B cell (primary cell): ENCODE measurements at regions not wholly inside any gene's neighbourhood (a gene's known extent, or its start where the extent isn't known, plus 50 kb on each side); places are given as distances from the start of the nearest gene placed in this dataset.

Experiments used
- ATAC-seq: fragments of 200-7000 bp; cut with Tn5 transposase; one replicate; pipeline ENCODE4 v1.10.0; 2021; ENCODE audit warnings: low read depth, mild to moderate bottlenecking, moderate number of reproducible peaks, moderate library complexity
- CTCF ChIA-PET: fragments of 350-600 bp; sonication (Branson Sonifier 250); formaldehyde crosslinking; loops from one replicate; lab custom pipeline; 2021; ENCODE audit warnings: antibody characterized with exemption, inconsistent platforms; lab: Charles Lee
- POLR2A ChIA-PET: fragments of 350-600 bp; sonication (Branson Sonifier 250); formaldehyde crosslinking; loops from one replicate; lab custom pipeline; 2021; ENCODE audit warnings: antibody characterized with exemption; lab: Charles Lee
- DNase-seq: peaks from one replicate; pipeline ENCODE4 v3.0.0; 2013
- H2AFZ ChIP-seq: 2 replicates; pipeline ENCODE4 v1.6.1; 2012; ENCODE audit warnings: mild to moderate bottlenecking, low read depth, low read length; ENCODE audit not compliant: insufficient read depth, poor library complexity, severe bottlenecking
- H3K27ac ChIP-seq, 2 donors: 1 replicate in 1 of 2; 2 replicates in 1 of 2; pipeline ENCODE4 v1.5.1; 2012 to 2013; ENCODE audit warnings: low read length in 2 of 2, mild to moderate bottlenecking in 2 of 2, moderate library complexity in 1 of 2
- H3K27me3 ChIP-seq, 4 experiments: fragments of 200-600 bp in 1 of 4; sonication (generic) in 1 of 4; replicated peaks in 1 of 4; 1 replicate in 2 of 4; 2 replicates in 2 of 4; pipeline versions ENCODE4 v1.6.1 to v1.7.0; 2013 to 2016; ENCODE audit warnings: low read length in 3 of 4, mild to moderate bottlenecking in 2 of 4, mixed read lengths in 1 of 4, moderate library complexity in 1 of 4; ENCODE audit not compliant: insufficient read depth in 4 of 4, control insufficient read depth in 3 of 4; ENCODE audit errors: control extremely low read depth in 1 of 4
- H3K36me3 ChIP-seq, 2 experiments: replicated peaks in 1 of 2; 1 replicate in 1 of 2; 2 replicates in 1 of 2; pipeline versions ENCODE4 v1.6.1 to v1.7.1; 2013; ENCODE audit warnings: low read length in 1 of 2; ENCODE audit not compliant: insufficient read depth in 2 of 2, control insufficient read depth in 1 of 2; ENCODE audit errors: control extremely low read depth in 1 of 2, extremely low read depth in 1 of 2
- H3K4me1 ChIP-seq, 2 donors: fragments of 200-600 bp in 1 of 2; sonication (generic) in 1 of 2; 1 replicate in 1 of 2; 2 replicates in 1 of 2; pipeline versions ENCODE4 v1.5.1 to v1.6.1; 2013 to 2017; ENCODE audit warnings: low read length in 2 of 2; ENCODE audit not compliant: control insufficient read depth in 2 of 2, insufficient read depth in 2 of 2
- H3K4me2 ChIP-seq: replicated peaks from 2 replicates; pipeline ENCODE3; 2012; ENCODE audit warnings: mild to moderate bottlenecking, low read depth, low read length; ENCODE audit not compliant: poor library complexity, severe bottlenecking
- H3K4me3 ChIP-seq, 5 experiments: fragments of 200-600 bp in 1 of 5; sonication (generic) in 1 of 5; 1 replicate in 3 of 5; 2 replicates in 2 of 5; pipeline versions ENCODE4 v1.5.1 to v1.7.0; 2011 to 2016; ENCODE audit warnings: low read length in 4 of 5, mild to moderate bottlenecking in 4 of 5, low read depth in 2 of 5, control low read depth in 1 of 5, moderate library complexity in 1 of 5; ENCODE audit not compliant: insufficient read depth in 1 of 5; ENCODE audit errors: control extremely low read depth in 1 of 5, extremely low read depth in 1 of 5
- H3K79me2 ChIP-seq: fragments of 200-600 bp; sonication (generic); one replicate; pipeline ENCODE4 v1.6.0; 2016; ENCODE audit warnings: low read length; ENCODE audit not compliant: control insufficient read depth, insufficient read depth
- H3K9ac ChIP-seq: fragments of 200-600 bp; sonication (generic); 2 replicates; pipeline ENCODE4 v1.6.1; 2017; ENCODE audit warnings: mild to moderate bottlenecking, low read length, moderate library complexity
- H3K9me3 ChIP-seq, 3 donors: one replicate each; pipeline versions ENCODE4 v1.6.1 to v1.7.1; 2013; ENCODE audit warnings: low read length in 2 of 3; ENCODE audit not compliant: control insufficient read depth in 2 of 3, insufficient read depth in 1 of 3; ENCODE audit errors: control extremely low read depth in 1 of 3
- H4K20me1 ChIP-seq: 2 replicates; pipeline ENCODE4 v1.6.0; 2012; ENCODE audit warnings: mild to moderate bottlenecking, low read length; ENCODE audit not compliant: insufficient read depth, control insufficient read depth, poor library complexity, severe bottlenecking
- H3K27ac Mint-ChIP-seq: one replicate; pipeline ENCODE4 v1.8.0; 2021; ENCODE audit warnings: mixed read lengths
- H3K27me3 Mint-ChIP-seq: one replicate; pipeline ENCODE4 v1.8.0; 2021; ENCODE audit warnings: mixed read lengths
- H3K4me1 Mint-ChIP-seq: one replicate; pipeline ENCODE4 v1.8.0; 2021; ENCODE audit warnings: mixed read lengths
- H3K4me3 Mint-ChIP-seq: one replicate; pipeline ENCODE4 v1.8.0; 2021; ENCODE audit warnings: mixed read lengths
- H3K9me3 Mint-ChIP-seq: one replicate; pipeline ENCODE4 v1.8.0; 2022; ENCODE audit warnings: mixed read lengths; ENCODE audit not compliant: insufficient read depth
- EZH2 ChIP-seq: IDR thresholded peaks from 2 replicates; pipeline ENCODE4 v1.6.1; 2012; ENCODE audit warnings: borderline replicate concordance, low read depth, mild to moderate bottlenecking, moderate library complexity, low read length; ENCODE audit not compliant: insufficient read depth, poor library complexity, severe bottlenecking
- WGBS: methylation state at CpG from one replicate; pipeline ENCODE4 v1.1.5; 2013; ENCODE audit warnings: missing lambda C conversion rate; ENCODE audit not compliant: insufficient coverage; 5-methylcytosine and 5-hydroxymethylcytosine counted together
- intact Hi-C: fragments of 100-400 bp; cut with micrococcal nuclease; formaldehyde crosslinking; loops from one replicate; pipeline ENCODE4 v1.10.0; 2022
- TF ChIP-seq, protein P1 (sequence below): fragments of 200-600 bp; IDR thresholded peaks from one replicate; pipeline ENCODE4 v1.8.0; 2022; ENCODE audit warnings: antibody characterized with exemption, mild to moderate bottlenecking

DNA sequence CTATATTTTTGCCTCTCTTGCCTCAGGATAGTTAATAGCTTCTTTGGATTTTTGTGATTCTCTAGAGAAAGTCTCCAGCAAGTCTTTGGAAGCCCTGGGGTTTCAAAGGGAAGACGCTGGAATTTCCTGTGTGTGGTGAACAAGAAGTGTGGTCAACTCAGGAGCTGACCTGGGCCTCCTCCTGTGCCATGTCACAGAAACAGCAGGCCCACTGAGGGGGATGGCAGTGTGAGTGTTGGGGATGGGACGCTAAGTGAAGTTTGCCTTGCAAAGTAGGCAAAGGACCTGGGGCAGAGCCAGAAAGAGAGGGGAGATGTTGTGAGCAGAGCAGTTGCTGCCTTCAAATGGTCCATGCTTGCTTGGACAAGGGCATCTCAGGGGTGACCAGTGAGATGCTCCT, 226.3 kb downstream of the DMRT2 start:
- Histone ChIP-seq H2AFZ (no peak overlapping the region), H3K27ac (no peak overlapping the region), H3K9me3 (no peaks in the 10 kb centered on the region), H3K79me2 (no peaks in the 10 kb centered on the region), H3K36me3 (no peaks in the 10 kb centered on the region), H3K4me1 (no peaks in the 10 kb centered on the region), H3K4me3 (no peak overlapping the region), H4K20me1 (no peaks in the 10 kb centered on the region), H3K4me2 (no peak overlapping the region), H3K27me3 (no peaks in the 10 kb centered on the region), H3K9ac (no peak overlapping the region)
- WGBS = 40% methylated on average over 1 of the region's 2 CpGs
- ATAC-seq (no peak), DNase-seq (no peak)
- ChIA-PET CTCF (no interaction called here), POLR2A (no interaction called here)
- H3K4me1 Mint-ChIP-seq = no peaks in the 10 kb centered on the region
- intact Hi-C loops = no loop called here
- no peak overlapping the region for H3K4me3 Mint-ChIP-seq
- no peak overlapping the region for H3K27ac Mint-ChIP-seq
- no peaks in the 10 kb centered on the region for H3K27me3 Mint-ChIP-seq
- no peak for TF ChIP-seq EZH2
- no peaks in the 10 kb centered on the region for H3K9me3 Mint-ChIP-seq

DNA sequence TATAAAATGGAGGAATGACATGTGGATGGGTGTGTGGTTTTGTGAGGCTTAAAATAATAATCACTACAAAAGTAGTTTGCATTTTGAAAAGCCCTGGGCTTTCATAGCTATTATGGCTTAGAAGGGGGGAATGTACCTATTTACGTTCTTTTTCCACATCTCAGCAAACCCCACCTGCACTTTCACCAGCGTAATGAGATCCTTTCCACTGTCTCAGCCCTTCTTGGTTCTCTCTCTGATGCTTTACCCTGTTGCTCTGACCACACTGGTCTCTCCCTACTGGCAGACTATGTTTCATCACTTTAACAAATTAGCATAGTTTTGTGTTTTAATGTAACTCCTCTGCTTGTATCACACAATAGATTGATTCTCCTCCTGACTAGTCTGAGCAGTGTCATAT, 234.6 kb downstream of the DMRT2 start:
- POLR2A ChIA-PET = no interaction called here
- Mint-ChIP-seq H3K27me3 (peaks cover 3% of the 10 kb centered on the region), H3K4me3 (no peak overlapping the region), H3K4me1 (no peaks in the 10 kb centered on the region), H3K9me3 (peaks cover 4% of the 10 kb centered on the region), H3K27ac (no peak overlapping the region)
- CTCF ChIA-PET = no interaction called here
- ATAC-seq = no peak
- Histone ChIP-seq H3K79me2 (no peaks in the 10 kb centered on the region), H3K4me2 (no peak overlapping the region), H2AFZ (no peak overlapping the region), H3K4me1 (no peaks in the 10 kb centered on the region), H3K9ac (no peak overlapping the region), H4K20me1 (no peaks in the 10 kb centered on the region), H3K9me3 (peaks cover 0 to 11% (median 0%) of the 10 kb centered on the region in 3 donors), H3K4me3 (no peak overlapping the region), H3K27ac (no peak overlapping the region), H3K36me3 (no peaks in the 10 kb centered on the region), H3K27me3 (no peaks in the 10 kb centered on the region)
- intact Hi-C loops = no loop called here
- DNase-seq = no peak
- WGBS = no CpG with 5 or more reads among the region's 2 CpGs
- TF ChIP-seq, protein P1, sequence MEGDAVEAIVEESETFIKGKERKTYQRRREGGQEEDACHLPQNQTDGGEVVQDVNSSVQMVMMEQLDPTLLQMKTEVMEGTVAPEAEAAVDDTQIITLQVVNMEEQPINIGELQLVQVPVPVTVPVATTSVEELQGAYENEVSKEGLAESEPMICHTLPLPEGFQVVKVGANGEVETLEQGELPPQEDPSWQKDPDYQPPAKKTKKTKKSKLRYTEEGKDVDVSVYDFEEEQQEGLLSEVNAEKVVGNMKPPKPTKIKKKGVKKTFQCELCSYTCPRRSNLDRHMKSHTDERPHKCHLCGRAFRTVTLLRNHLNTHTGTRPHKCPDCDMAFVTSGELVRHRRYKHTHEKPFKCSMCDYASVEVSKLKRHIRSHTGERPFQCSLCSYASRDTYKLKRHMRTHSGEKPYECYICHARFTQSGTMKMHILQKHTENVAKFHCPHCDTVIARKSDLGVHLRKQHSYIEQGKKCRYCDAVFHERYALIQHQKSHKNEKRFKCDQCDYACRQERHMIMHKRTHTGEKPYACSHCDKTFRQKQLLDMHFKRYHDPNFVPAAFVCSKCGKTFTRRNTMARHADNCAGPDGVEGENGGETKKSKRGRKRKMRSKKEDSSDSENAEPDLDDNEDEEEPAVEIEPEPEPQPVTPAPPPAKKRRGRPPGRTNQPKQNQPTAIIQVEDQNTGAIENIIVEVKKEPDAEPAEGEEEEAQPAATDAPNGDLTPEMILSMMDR = no peak
- no peak for TF ChIP-seq EZH2
